BLaER1 (cell line): ENCODE measurements at regions not wholly inside any gene's neighbourhood (a gene's known extent, or its start where the extent isn't known, plus 50 kb on each side); places are given as distances from the start of the nearest gene placed in this dataset.

ENCODE experiments used
- H3K27ac ChIP-seq: shearing (Covaris generic); formaldehyde crosslinking; 2 replicates; pipeline ENCODE4 v1.8.1; 2022
- H3K27me3 ChIP-seq: shearing (Covaris generic); formaldehyde crosslinking; 2 replicates; pipeline ENCODE4 v1.8.1; 2022
- H3K36me3 ChIP-seq: shearing (Covaris generic); formaldehyde crosslinking; 2 replicates; pipeline ENCODE4 v1.8.1; 2022
- H3K4me1 ChIP-seq: shearing (Covaris generic); formaldehyde crosslinking; 2 replicates; pipeline ENCODE4 v1.8.1; 2022
- H3K4me2 ChIP-seq: shearing (Covaris generic); formaldehyde crosslinking; 2 replicates; pipeline ENCODE4 v1.8.1; 2022
- H3K4me3 ChIP-seq: shearing (Covaris generic); formaldehyde crosslinking; 2 replicates; pipeline ENCODE4 v1.8.1; 2022
- H3K9ac ChIP-seq: shearing (Covaris generic); formaldehyde crosslinking; 2 replicates; pipeline ENCODE4 v1.8.1; 2022
- H3K9me3 ChIP-seq: shearing (Covaris generic); formaldehyde crosslinking; 2 replicates; pipeline ENCODE4 v1.8.1; 2022
- H4K20me1 ChIP-seq: shearing (Covaris generic); formaldehyde crosslinking; 2 replicates; pipeline ENCODE4 v1.8.1; 2022
- Cebpa-rat ChIP-seq: shearing (Covaris generic); IDR thresholded peaks from 2 replicates; pipeline ENCODE4 v1.8.1; 2022

GRCh38 chr9:74117731-74118130 is 379.4 kb upstream of the RORB start:
- TF ChIP-seq Cebpa-rat: no peak
- Histone ChIP-seq H3K27ac (no peak overlapping the region), H3K4me1 (0 out of 2 replicates have a peak, but pooled peaks cover 7% of the 10 kb centered on the region), H4K20me1 (no peaks in the 10 kb centered on the region), H3K4me3 (no peak overlapping the region), H3K27me3 (no peaks in the 10 kb centered on the region), H3K9ac (no peak overlapping the region), H3K4me2 (no peak overlapping the region), H3K9me3 (no peaks in the 10 kb centered on the region), H3K36me3 (0 out of 2 replicates have a peak, but pooled peaks cover 3% of the 10 kb centered on the region)

DNA sequence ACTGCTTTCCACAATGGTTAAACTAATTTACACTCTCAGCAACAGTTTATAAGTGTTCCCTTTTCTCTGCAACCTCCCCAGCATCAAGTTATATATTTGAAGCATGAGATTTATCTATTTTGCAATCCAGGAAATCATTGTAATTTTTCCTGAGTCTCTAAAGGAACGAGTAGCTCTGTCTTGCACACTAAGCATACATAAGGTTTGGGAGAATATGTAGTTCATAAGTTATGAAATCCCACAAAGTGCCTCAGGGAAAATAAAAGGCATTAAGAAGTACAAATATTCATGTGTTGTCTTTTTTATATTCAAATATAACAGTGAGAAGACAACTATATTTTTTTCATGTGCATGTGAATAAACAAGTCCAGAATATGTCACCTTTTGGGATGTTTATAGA is 377.1 kb upstream of the RORB start:
- Histone ChIP-seq H3K4me3 (no peak overlapping the region), H3K36me3 (0 out of 2 replicates have a peak, but pooled peaks cover 3% of the 10 kb centered on the region), H3K9me3 (no peaks in the 10 kb centered on the region), H3K4me1 (0 out of 2 replicates have a peak, but pooled peaks cover 7% of the 10 kb centered on the region), H3K27ac (no peak overlapping the region), H3K27me3 (no peaks in the 10 kb centered on the region), H4K20me1 (no peaks in the 10 kb centered on the region), H3K9ac (no peak overlapping the region), H3K4me2 (no peak overlapping the region)
- TF ChIP-seq Cebpa-rat: no peak

- Histone ChIP-seq H3K27ac (no peak overlapping the region), H4K20me1 (no peaks in the 10 kb centered on the region), H3K9ac (no peak overlapping the region), H3K9me3 (no peaks in the 10 kb centered on the region), H3K36me3 (0 out of 2 replicates have a peak, but pooled peaks cover 3% of the 10 kb centered on the region), H3K4me1 (peaks cover 11% of the 10 kb centered on the region), H3K27me3 (peaks cover 3% of the 10 kb centered on the region; the same call in 1 of the 2 replicates), H3K4me3 (no peak overlapping the region), H3K4me2 (no peak overlapping the region)
- no peak for TF ChIP-seq Cebpa-rat
These were observed 376.7 kb upstream of the RORB start for GRCh38 chr9:74120470-74120869.

DNA sequence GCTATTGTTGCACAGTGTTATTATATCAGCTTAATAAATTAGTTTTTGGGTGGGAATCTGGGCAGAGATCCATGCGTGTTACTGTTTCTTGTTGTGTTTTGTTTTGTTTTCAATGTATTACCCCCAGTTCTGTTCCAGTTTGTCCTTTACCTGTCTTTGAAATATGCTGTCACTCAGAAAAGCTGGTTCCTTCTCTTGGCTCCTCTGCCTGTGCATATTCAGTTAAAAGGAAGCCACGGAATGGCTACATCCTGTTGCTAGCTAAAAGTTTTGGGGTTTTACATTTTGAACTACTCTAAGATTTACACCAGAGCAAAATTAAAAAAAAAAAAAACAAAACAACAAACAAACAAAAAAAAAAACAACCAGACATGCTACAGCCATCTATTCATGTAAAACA is 374.9 kb upstream of the RORB start:
- Histone ChIP-seq H3K9ac (no peak overlapping the region), H3K27ac (no peak overlapping the region), H4K20me1 (no peaks in the 10 kb centered on the region), H3K4me3 (no peak overlapping the region), H3K4me1 (peaks cover 20% of the 10 kb centered on the region), H3K4me2 (no peak overlapping the region), H3K36me3 (0 out of 2 replicates have a peak, but pooled peaks cover 3% of the 10 kb centered on the region), H3K9me3 (no peaks in the 10 kb centered on the region), H3K27me3 (peaks cover 9% of the 10 kb centered on the region; the same call in 1 of the 2 replicates)
- TF ChIP-seq Cebpa-rat: no peak

GRCh38 chr9:74122661-74123060 is 374.5 kb upstream of the RORB start:
- Histone ChIP-seq H3K27me3 (peaks cover 9% of the 10 kb centered on the region; the same call in 1 of the 2 replicates), H4K20me1 (no peaks in the 10 kb centered on the region), H3K27ac (no peak overlapping the region), H3K4me1 (peaks cover 20% of the 10 kb centered on the region), H3K4me3 (no peak overlapping the region), H3K9me3 (no peaks in the 10 kb centered on the region), H3K4me2 (no peak overlapping the region), H3K9ac (no peak overlapping the region), H3K36me3 (0 out of 2 replicates have a peak, but pooled peaks cover 3% of the 10 kb centered on the region)
- TF ChIP-seq Cebpa-rat: no peak

DNA sequence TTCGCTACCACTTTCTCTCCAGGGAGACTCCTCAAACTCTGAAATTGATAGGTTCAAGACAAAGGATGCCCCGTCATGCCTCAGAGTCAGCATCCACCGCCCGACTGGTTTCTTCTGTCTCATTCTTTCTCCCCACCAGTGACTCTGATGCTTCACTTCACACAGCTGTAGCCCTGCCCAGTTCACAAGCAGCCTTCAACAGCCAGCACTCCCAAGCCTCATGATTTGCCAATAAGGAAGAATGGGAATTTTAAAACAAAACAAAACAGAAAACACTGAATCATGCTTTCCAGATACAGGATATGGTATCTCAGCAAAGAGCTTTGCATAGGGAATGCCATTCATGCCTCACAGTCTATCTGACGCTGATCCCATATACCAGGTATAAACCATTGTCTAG is 371.2 kb upstream of the RORB start:
- Histone ChIP-seq H3K9ac (no peak overlapping the region), H3K4me2 (peak overlapping the region; percentile 39), H3K4me1 (peaks cover 20% of the 10 kb centered on the region), H3K4me3 (no peak overlapping the region), H3K27ac (no peak overlapping the region), H3K36me3 (no peaks in the 10 kb centered on the region), H3K9me3 (no peaks in the 10 kb centered on the region), H4K20me1 (no peaks in the 10 kb centered on the region), H3K27me3 (peaks cover 9% of the 10 kb centered on the region; the same call in 1 of the 2 replicates)
- no peak for TF ChIP-seq Cebpa-rat

DNA sequence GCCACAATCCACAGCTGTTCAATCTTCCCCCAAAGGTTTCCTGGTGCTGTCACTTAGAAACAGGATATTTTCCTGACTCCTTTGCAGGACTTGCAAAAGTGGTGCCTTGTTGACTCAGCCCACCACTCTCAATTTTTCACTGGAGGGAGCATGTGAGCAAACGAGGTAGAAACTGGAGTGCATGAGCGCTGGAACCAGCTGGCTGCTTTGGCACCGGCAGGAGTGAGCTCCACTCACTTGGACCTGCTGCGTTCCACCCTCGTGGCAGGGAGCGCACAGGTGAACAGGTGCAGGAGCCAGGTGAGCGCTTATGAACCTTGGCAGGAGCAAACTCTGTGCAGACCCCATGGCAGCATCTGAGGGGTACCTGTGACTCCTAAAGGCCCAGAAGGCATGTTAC is 364.1 kb upstream of the RORB start:
- no peak overlapping the region for H3K4me2 ChIP-seq
- H3K27me3 ChIP-seq: no peaks in the 10 kb centered on the region
- peaks cover 6% of the 10 kb centered on the region; the same call in 1 of the 2 replicates for H3K9me3 ChIP-seq
- no peak overlapping the region for H3K9ac ChIP-seq
- peaks cover 7% of the 10 kb centered on the region for H3K36me3 ChIP-seq
- H3K4me1 ChIP-seq: no peaks in the 10 kb centered on the region; the same call in none of the 2 replicates
- H3K27ac ChIP-seq: no peak overlapping the region
- no peak overlapping the region for H3K4me3 ChIP-seq
- no peaks in the 10 kb centered on the region for H4K20me1 ChIP-seq
- no peak for TF ChIP-seq Cebpa-rat

GRCh38 chr9:74133921-74134320 is 363.2 kb upstream of the RORB start:
- no peak overlapping the region for H3K4me2 ChIP-seq
- no peak overlapping the region for H3K4me3 ChIP-seq
- no peaks in the 10 kb centered on the region; the same call in 1 of the 2 replicates for H3K4me1 ChIP-seq
- no peaks in the 10 kb centered on the region for H3K27me3 ChIP-seq
- peaks cover 7% of the 10 kb centered on the region for H3K36me3 ChIP-seq
- no peak for TF ChIP-seq Cebpa-rat
- no peaks in the 10 kb centered on the region for H4K20me1 ChIP-seq
- no peak overlapping the region for H3K27ac ChIP-seq
- no peak overlapping the region for H3K9ac ChIP-seq
- peaks cover 6% of the 10 kb centered on the region; the same call in 1 of the 2 replicates for H3K9me3 ChIP-seq

GRCh38 chr9:74138182-74138581 is 359.0 kb upstream of the RORB start:
- TF ChIP-seq Cebpa-rat: no peak
- Histone ChIP-seq H3K36me3 (peaks cover 11% of the 10 kb centered on the region), H3K9me3 (peaks cover 14% of the 10 kb centered on the region; the same call in 1 of the 2 replicates), H3K27ac (no peak overlapping the region), H3K4me2 (no peak overlapping the region), H3K4me1 (no peaks in the 10 kb centered on the region), H3K9ac (no peak overlapping the region), H3K4me3 (no peak overlapping the region), H3K27me3 (no peaks in the 10 kb centered on the region), H4K20me1 (no peaks in the 10 kb centered on the region)

DNA sequence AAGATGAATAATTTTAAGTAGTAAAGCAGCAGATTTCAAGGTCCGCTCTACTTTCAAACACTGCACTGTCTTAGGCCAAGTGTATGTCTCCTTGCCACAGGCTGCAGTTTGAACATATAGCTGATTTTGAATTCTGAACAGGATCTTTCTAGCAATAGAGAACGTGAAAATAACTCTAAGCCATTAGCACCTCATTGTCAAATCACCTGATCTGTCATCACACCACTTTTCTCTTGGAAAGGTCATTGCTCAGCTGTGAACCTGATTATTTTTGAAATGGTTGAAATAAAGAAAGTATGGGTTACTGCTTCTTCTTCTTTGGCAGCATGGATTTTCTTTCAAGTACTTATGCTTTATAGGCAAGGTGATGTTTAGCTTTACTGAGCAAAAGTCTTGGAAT is 357.0 kb upstream of the RORB start:
- Histone ChIP-seq H3K27ac (no peak overlapping the region), H3K4me1 (no peaks in the 10 kb centered on the region), H4K20me1 (no peaks in the 10 kb centered on the region), H3K4me3 (no peak overlapping the region), H3K36me3 (peaks cover 5% of the 10 kb centered on the region; the same call in 1 of the 2 replicates), H3K9ac (no peak overlapping the region), H3K9me3 (0 out of 2 replicates have a peak, but pooled peaks cover 9% of the 10 kb centered on the region), H3K4me2 (no peak overlapping the region), H3K27me3 (no peaks in the 10 kb centered on the region)
- no peak for TF ChIP-seq Cebpa-rat

DNA sequence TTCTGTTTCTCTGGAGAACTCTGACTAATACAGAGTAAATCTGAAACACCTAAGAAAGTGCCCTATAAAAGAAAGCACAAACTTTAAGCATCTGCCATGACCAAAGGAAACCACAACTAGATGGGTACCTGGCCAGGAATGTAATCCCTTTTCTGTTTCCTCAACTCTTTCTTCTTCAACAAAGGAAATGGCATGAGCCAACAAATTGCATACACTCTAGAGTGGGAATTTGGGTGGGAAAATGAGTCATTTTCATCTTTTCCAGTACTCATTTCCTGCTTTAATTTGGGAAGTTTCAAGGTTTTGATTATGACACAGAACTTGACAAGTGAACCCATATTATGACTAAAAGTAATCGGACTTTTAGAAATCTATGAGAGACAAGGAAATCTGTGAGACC is 349.2 kb upstream of the RORB start:
- Histone ChIP-seq H3K4me2 (no peak overlapping the region), H3K27ac (no peak overlapping the region), H3K4me1 (no peaks in the 10 kb centered on the region), H3K27me3 (no peaks in the 10 kb centered on the region), H3K9me3 (0 out of 2 replicates have a peak, but pooled peaks cover 4% of the 10 kb centered on the region), H3K36me3 (peaks cover 4% of the 10 kb centered on the region; the same call in 1 of the 2 replicates), H3K4me3 (no peak overlapping the region), H4K20me1 (no peaks in the 10 kb centered on the region), H3K9ac (no peak overlapping the region)
- TF ChIP-seq Cebpa-rat: no peak
